Neural crest cell (in vitro differentiated cells): ENCODE measurements at regions not wholly inside any gene's neighbourhood (a gene's known extent, or its start where the extent isn't known, plus 50 kb on each side); places are given as distances from the start of the nearest gene placed in this dataset.

Experiments used
- DNase-seq: peaks from one replicate; pipeline ENCODE4 v3.0.0; 2021; ENCODE audit warnings: low read depth, mixed read lengths, low spot score
- H3K27ac Mint-ChIP-seq: one replicate; pipeline ENCODE4 v1.8.0; 2021; ENCODE audit warnings: mild to moderate bottlenecking, mixed read lengths; ENCODE audit not compliant: unreplicated experiment
- H3K27me3 Mint-ChIP-seq: 2 replicates; pipeline ENCODE4 v1.8.0; 2021; ENCODE audit warnings: low read depth, mild to moderate bottlenecking, mixed read lengths
- H3K36me3 Mint-ChIP-seq: 2 replicates; pipeline ENCODE4 v1.8.0; 2021; ENCODE audit warnings: low read depth, mild to moderate bottlenecking, mixed read lengths
- H3K4me1 Mint-ChIP-seq: 2 replicates; pipeline ENCODE4 v1.8.0; 2021; ENCODE audit warnings: mixed read lengths
- H3K4me3 Mint-ChIP-seq: one replicate; pipeline ENCODE4 v1.8.0; 2021; ENCODE audit warnings: mild to moderate bottlenecking, mixed read lengths
- H3K9me3 Mint-ChIP-seq: 2 replicates; pipeline ENCODE4 v1.8.0; 2021; ENCODE audit warnings: mixed read lengths
- TF ChIP-seq, protein P1 (sequence below): fragments of 200-600 bp; sonication (generic); conservative IDR thresholded peaks from 2 replicates; pipeline ENCODE4 v1.5.0; 2021; ENCODE audit warnings: antibody characterized with exemption, mild to moderate bottlenecking

DNA sequence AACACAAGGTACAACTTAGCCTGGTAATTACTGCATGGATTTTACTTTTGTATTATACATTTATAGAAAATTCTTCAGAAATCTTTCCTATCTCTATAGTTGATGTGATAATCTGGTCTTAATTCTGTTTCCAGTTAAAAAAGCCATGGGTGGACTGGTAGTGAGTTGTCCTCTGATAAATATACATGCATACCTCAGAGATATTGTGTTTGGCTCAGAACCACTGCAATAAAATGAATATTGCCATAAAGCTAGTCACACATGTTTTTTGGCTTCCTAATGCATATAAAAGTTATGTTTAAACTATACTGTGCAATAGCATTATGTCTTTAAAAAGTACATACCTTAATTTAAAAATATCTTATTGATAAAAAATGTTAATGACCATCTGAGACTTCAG lies 708.6 kb upstream of the MARCKS start:
- H3K27ac Mint-ChIP-seq = no peak overlapping the region
- H3K9me3 Mint-ChIP-seq = peaks cover 16% of the 10 kb centered on the region
- H3K4me1 Mint-ChIP-seq = peaks cover 25% of the 10 kb centered on the region
- TF ChIP-seq, protein P1, sequence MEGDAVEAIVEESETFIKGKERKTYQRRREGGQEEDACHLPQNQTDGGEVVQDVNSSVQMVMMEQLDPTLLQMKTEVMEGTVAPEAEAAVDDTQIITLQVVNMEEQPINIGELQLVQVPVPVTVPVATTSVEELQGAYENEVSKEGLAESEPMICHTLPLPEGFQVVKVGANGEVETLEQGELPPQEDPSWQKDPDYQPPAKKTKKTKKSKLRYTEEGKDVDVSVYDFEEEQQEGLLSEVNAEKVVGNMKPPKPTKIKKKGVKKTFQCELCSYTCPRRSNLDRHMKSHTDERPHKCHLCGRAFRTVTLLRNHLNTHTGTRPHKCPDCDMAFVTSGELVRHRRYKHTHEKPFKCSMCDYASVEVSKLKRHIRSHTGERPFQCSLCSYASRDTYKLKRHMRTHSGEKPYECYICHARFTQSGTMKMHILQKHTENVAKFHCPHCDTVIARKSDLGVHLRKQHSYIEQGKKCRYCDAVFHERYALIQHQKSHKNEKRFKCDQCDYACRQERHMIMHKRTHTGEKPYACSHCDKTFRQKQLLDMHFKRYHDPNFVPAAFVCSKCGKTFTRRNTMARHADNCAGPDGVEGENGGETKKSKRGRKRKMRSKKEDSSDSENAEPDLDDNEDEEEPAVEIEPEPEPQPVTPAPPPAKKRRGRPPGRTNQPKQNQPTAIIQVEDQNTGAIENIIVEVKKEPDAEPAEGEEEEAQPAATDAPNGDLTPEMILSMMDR = no peak
- H3K4me3 Mint-ChIP-seq = no peak overlapping the region
- DNase-seq = no peak
- no peaks in the 10 kb centered on the region for H3K27me3 Mint-ChIP-seq
- peaks cover 15% of the 10 kb centered on the region for H3K36me3 Mint-ChIP-seq

DNA sequence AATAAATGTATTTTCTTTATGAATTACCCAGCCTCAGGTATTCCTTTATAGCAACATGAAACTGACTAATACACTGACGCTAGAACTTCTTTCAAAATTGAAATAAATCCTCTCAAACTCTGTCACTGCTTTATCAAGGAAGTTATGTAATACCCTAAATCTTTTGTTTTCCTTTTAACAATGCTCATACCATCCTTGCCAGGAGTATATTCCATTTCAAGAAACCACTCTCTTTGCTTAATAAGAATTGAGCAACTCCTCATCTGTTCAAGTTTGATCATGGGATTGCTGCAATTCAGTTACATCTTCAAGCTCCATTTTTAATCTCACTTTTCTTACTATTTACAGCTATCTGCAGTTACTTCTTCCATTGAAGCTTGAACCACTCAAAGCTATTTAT lies 707.6 kb upstream of the MARCKS start:
- Mint-ChIP-seq H3K27me3 (no peaks in the 10 kb centered on the region), H3K9me3 (peaks cover 19% of the 10 kb centered on the region), H3K4me1 (peaks cover 25% of the 10 kb centered on the region), H3K27ac (no peak overlapping the region), H3K36me3 (peaks cover 18% of the 10 kb centered on the region), H3K4me3 (no peak overlapping the region)
- TF ChIP-seq, protein P1 = no peak
- no peak for DNase-seq

DNA sequence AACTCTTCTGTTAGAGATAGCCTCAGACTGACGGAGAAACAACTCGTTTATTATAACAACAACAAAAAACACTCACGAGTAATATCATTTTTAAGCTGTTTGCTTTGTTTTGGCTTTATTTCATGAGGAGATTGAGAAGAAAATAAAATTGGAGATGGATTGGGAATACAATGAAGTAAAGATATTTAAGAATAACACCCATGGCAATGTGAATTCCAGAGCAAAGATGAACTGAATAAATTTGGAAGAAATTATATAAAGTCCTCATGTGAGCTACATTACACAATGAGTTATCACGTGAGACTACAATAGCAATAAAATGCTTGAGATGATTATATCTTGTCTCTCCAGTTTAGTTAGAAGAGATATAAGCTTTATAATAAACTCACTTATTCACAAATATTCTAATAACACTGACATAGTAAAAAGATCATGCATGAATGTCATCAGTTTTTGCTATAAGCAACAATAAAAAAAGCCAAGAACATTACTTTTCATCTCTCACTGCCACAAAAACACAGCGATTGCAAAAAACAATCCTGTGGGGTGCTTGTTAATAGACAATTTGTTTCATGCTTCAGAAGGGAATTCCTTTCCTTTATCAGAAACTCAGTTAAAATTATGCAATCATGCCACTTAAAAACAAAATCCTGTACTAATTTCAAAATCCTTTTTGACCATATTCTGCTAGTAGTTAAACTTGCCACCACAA lies 696.7 kb upstream of the MARCKS start:
- H3K27ac Mint-ChIP-seq = no peak overlapping the region
- TF ChIP-seq, protein P1 = no peak
- peaks cover 18% of the 10 kb centered on the region for H3K4me1 Mint-ChIP-seq

DNA sequence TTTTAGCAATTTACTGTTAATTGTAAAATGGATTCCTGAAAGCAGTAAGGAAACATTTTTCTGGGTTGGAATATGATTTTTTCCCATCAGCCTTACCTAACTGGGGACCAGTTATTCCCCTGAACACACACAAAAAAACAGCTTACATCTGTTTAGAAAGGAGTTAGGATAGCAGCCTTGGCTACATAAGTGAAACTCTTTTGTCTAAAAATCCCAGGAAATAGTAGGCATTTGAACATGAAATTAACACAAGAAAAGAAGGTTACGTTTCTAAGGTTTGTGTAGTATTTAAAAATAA lies 696.2 kb upstream of the MARCKS start:
- TF ChIP-seq, protein P1 = no peak
- Mint-ChIP-seq H3K4me3 (no peak overlapping the region), H3K9me3 (peaks cover 3% of the 10 kb centered on the region), H3K27me3 (no peaks in the 10 kb centered on the region), H3K27ac (no peak overlapping the region), H3K36me3 (peaks cover 3% of the 10 kb centered on the region), H3K4me1 (peaks cover 18% of the 10 kb centered on the region)
- DNase-seq = no peak

More for the DNA sequence above, 696.7 kb upstream of the MARCKS start:
- Mint-ChIP-seq H3K27me3 (no peaks in the 10 kb centered on the region), H3K9me3 (peaks cover 6% of the 10 kb centered on the region), H3K36me3 (peaks cover 6% of the 10 kb centered on the region), H3K4me3 (no peak overlapping the region)
- DNase-seq = no peak

DNA sequence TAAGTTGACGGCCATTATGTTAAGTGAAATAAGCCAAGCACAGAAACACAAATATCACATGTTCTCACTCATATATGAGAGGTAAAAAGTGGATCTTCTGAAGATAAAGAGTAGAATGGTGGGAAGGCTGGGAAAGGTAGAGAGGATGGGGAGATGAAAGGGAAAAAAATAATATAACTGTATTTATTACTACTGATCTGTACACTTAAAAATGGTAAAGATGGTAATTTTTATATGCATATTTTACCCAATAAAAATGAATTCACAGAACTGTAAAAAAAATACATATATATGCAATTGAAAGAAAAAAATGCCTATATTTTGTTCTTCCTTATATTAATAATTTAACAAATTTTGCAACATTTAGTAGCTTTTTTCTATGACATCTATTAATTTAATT lies 694.4 kb upstream of the MARCKS start:
- H3K9me3 Mint-ChIP-seq = no peaks in the 10 kb centered on the region
- peaks cover 5% of the 10 kb centered on the region for H3K36me3 Mint-ChIP-seq
- no peak overlapping the region for H3K27ac Mint-ChIP-seq
- H3K4me1 Mint-ChIP-seq = peaks cover 18% of the 10 kb centered on the region
- no peaks in the 10 kb centered on the region for H3K27me3 Mint-ChIP-seq
- TF ChIP-seq, protein P1 = no peak
- no peak overlapping the region for H3K4me3 Mint-ChIP-seq
- no peak for DNase-seq

DNA sequence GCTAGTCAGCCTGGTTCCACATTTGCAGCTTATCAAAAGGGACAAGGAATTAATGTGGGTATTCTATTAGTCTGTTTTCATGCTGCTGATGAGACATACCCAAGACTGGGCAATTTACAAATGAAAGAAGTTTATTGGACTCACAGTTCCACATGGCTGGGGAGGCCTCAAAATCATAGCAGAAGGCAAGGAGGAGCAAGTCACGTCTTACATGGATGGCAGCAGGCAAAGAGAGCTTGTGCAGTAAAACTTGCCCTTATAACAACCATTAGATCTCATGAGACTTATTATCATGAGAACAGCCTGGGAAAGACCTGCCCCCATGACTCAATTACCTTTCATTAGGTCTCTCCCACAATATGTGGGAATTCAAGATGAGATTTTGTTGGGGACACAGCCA lies 689.1 kb upstream of the MARCKS start:
- TF ChIP-seq, protein P1 = no peak
- no peak overlapping the region for H3K27ac Mint-ChIP-seq
- H3K27me3 Mint-ChIP-seq = no peaks in the 10 kb centered on the region
- peaks cover 21% of the 10 kb centered on the region for H3K4me1 Mint-ChIP-seq
- no peak overlapping the region for H3K4me3 Mint-ChIP-seq
- peaks cover 5% of the 10 kb centered on the region for H3K9me3 Mint-ChIP-seq
- no peak for DNase-seq
- peaks cover 13% of the 10 kb centered on the region for H3K36me3 Mint-ChIP-seq
